HG02943 (cell line): ENCODE measurements at regions not wholly inside any gene's neighbourhood (a gene's known extent, or its start where the extent isn't known, plus 50 kb on each side); places are given as distances from the start of the nearest gene placed in this dataset.
"Not testable (repeated sequence)": the region's sequence is repeated elsewhere in the genome, so short reads cannot be mapped to it uniquely, and the experiment has no call there.

Experiments
- ATAC-seq: cut with Tn5 transposase; IDR thresholded peaks from one replicate; pipeline ENCODE4 v1.9.1; 2021; ENCODE audit warnings: mild to moderate bottlenecking, low read depth, moderate library complexity; ENCODE audit not compliant: unreplicated experiment

DNA sequence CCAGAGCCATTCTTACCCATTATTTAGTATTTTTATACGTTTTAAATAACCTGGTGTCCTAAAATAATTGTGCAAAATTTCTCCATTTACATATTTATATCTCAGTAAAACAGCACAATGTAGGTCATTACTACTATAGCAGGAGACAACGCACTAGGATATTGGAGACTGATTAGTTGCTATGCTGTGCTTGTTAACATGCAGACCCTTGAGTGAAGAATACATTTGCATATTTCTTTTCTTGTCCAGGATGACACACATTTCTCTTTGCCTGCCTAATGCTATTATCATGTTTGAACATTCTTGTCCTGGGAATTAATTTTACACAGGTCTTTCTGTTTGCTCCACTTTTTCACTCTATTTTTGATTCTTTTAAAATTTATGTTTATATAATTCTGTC is 823.8 kb upstream of the ATXN8OS start:
- no peak for ATAC-seq

GRCh38 chr13:69283301-69283700 is 824.3 kb upstream of the ATXN8OS start:
- no peak for ATAC-seq

- ATAC-seq, result no peak
Observed at GRCh38 chr13:69280399-69280798, 827.2 kb upstream of the ATXN8OS start.

GRCh38 chr13:69279213-69279612 is 828.4 kb upstream of the ATXN8OS start:
- ATAC-seq, result no peak

DNA sequence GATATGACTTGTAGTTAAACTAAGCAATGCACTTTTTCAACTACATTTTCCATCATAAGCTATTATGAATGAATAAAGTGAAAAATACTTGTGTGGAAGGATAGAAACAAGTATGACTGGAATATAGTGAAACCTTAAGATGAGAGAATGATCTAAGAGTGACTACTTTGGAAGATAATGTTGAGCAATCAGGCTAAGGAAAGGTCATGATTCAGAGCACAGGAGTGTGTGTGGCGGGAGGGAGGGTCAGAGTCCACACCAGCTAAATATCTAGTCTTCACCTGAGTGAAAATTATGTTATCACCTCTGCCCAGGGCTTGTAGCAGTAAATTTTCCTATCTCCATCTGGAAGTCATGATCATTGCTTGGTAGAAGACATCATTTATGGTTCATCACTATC is 833.4 kb upstream of the ATXN8OS start:
- no peak for ATAC-seq

- no peak for ATAC-seq
Observed at GRCh38 chr13:69264362-69265334, 843.0 kb upstream of the ATXN8OS start.

DNA sequence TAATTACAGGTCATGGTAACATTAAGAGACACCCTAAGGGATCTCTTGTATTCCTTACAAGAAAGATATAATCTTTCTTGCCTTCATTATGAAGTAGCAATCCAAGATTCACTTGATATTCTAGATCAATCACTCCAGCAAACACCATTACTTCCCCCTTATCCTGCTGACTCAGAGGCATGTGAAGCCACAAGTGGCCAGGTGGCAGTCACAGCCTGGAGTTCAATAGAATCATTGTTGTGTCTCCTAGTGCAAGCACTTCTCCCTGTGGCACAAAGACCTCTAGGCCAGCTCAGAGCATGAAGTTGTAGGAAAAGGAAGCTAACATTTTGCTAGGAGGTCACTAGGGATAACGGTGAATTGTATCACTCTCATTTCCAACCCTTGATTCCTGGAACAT is 864.3 kb upstream of the ATXN8OS start:
- ATAC-seq, result no peak

DNA sequence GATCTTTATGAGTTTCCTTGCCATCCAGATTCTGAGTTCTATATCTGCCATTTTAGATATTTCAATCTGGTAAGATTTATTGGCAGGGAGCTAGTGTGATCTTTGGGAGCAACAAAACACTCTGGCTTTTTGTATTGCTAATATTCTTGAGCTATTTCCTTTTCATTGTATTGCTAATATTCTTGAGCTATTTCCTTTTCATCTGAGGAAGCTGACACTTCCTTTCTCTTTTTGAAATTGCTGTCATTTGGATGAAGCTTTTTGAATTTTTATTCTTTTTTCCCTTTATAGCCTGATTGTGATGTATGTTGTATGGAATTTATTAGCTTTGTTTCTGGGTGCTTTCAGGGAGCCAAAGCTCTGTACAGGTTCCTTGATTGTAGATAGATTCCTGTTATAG is 873.5 kb upstream of the ATXN8OS start:
- no peak for ATAC-seq

GRCh38 chr13:69226427-69226826 is 881.2 kb upstream of the ATXN8OS start:
- no peak for ATAC-seq

- not testable (repeated sequence) for ATAC-seq
Observed at GRCh38 chr13:69221633-69222498, 885.8 kb upstream of the ATXN8OS start.

GRCh38 chr13:69213396-69213795 is 894.2 kb upstream of the ATXN8OS start:
- no peak for ATAC-seq

GRCh38 chr13:69204620-69205019 is 903.0 kb upstream of the ATXN8OS start:
- no peak for ATAC-seq

DNA sequence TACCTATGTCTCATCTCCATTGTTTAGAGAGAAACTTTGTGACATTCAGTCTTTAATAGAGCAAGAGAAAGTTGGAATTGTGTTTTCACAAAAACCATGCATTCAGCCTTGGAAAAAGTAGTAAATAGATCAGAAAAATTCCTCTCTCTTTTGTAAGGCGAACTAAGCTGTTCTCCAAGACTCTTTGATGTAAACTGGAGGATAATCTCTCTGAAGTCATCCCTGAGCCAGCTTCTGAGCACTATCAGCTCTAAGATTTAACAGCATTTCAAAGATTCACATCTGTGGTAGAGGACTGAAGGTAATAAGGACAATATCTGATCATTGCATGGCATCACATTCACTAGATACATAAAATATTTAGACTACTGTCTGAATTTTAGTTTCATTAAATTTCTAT is 904.6 kb upstream of the ATXN8OS start:
- no peak for ATAC-seq

- ATAC-seq, result no peak
Observed at GRCh38 chr13:69199664-69200063, 908.0 kb upstream of the ATXN8OS start.

DNA sequence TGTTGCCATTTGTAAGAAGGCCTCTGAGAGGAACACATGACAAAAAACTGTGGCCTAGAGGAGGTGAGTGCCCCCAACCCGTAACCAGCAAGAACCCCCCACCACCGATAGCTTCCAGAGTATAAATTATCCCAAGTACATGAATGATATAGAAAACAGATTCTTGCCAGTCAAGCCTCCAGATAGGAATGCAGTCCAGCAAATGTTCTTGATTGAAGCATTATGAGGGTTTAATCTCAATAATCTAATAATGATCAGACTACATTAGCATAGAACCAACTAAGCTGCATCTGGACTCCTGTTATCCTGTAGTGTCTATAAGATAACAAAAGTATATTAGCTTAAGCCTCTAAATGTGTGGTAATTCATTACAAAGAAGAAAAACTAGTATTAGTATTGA is 908.9 kb upstream of the ATXN8OS start:
- ATAC-seq, result no peak

DNA sequence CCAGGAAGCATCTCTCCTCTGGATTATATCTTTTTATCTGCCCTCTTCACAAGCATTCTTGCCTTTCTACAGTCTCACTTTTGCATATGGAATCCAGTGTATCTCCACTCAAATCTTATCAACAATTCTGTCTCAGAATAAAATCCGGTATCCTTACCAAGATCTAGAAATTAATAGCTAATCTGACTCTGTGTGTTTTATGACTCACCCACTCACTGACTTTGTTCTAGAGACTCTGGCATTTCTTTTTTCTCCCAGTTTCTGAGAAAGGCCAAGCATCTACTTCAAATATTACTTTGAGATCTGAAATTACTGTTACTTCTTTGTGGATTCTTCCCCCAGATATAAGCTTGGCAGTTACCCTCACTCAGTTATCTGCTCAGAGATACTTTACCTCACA is 913.5 kb upstream of the ATXN8OS start:
- no peak for ATAC-seq

GRCh38 chr13:69180034-69180433 is 927.6 kb upstream of the ATXN8OS start:
- ATAC-seq, result no peak

- no peak for ATAC-seq
Observed at GRCh38 chr13:69178000-69178399, 929.6 kb upstream of the ATXN8OS start.

DNA sequence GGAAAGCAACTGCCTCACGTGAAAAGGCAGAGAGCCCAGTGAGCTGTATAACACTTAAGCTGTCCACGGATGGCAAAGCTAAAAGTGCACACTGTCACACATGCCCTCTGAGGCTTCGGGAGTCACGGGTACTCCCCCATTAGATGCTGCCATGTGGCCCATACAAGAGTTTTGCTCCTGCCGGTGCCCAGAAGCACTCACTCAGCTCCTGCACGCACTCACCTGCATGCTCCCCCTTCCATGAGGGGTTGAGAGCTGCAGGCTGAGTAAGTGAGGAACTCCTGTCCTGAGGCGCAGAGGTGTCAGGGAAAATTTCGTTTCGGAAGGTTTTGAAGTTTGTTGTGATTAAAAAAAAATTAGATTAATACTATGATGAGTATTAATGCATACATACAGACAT is 939.2 kb upstream of the ATXN8OS start:
- ATAC-seq, result no peak

GRCh38 chr13:69155136-69155535 is 952.5 kb upstream of the ATXN8OS start:
- ATAC-seq, result no peak

DNA sequence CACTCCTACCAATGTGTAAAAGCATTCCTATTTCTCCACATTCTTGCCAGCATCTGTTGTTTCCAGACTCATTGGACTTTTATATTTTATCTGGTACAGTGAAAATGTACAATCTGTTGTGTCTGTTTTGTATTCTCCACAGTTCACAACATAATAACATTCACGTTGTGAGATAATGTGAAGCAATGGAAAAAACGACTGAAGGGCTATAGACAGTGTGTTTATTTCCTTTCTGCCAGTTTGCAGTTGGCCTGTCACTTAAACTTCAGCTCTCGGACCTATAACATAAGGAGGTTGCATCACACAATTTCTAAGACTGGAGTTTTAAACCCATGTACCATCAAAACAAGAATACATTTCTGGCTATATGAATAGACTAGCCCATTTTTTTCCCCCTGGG is 965.5 kb upstream of the ATXN8OS start:
- no peak for ATAC-seq
